H9 (cell line): ENCODE measurements at regions not wholly inside any gene's neighbourhood (a gene's known extent, or its start where the extent isn't known, plus 50 kb on each side); places are given as distances from the start of the nearest gene placed in this dataset.

Source experiments
- DNase-seq: peaks from one replicate; pipeline ENCODE4 v3.0.0-alpha.2; 2017
- H2AFZ ChIP-seq: one replicate; pipeline ENCODE4 v1.6.1; 2013; ENCODE audit warnings: mild to moderate bottlenecking, low read length, control low read depth, moderate library complexity
- H2AK5ac ChIP-seq: 2 replicates; pipeline ENCODE4 v1.6.1; 2013; ENCODE audit warnings: low read length, control low read depth, mixed read lengths; ENCODE audit not compliant: insufficient read length
- H2BK120ac ChIP-seq: one replicate; pipeline ENCODE4 v1.6.1; 2013; ENCODE audit warnings: low read depth, mild to moderate bottlenecking, low read length, control low read depth, inconsistent platforms; ENCODE audit not compliant: poor library complexity, severe bottlenecking
- H2BK12ac ChIP-seq: 2 replicates; pipeline ENCODE4 v1.6.1; 2013; ENCODE audit warnings: low read length, control low read depth, mixed read lengths, low read depth; ENCODE audit not compliant: insufficient read length
- H2BK15ac ChIP-seq: 2 replicates; pipeline ENCODE4 v1.6.1; 2013; ENCODE audit warnings: low read depth, low read length, control low read depth
- H2BK20ac ChIP-seq: one replicate; pipeline ENCODE4 v1.6.1; 2013; ENCODE audit warnings: low read depth, mild to moderate bottlenecking, low read length, control low read depth, inconsistent platforms; ENCODE audit not compliant: poor library complexity, severe bottlenecking
- H2BK5ac ChIP-seq: 2 replicates; pipeline ENCODE4 v1.6.1; 2013; ENCODE audit warnings: low read length, control low read depth, mixed read lengths; ENCODE audit not compliant: insufficient read length
- H3K14ac ChIP-seq: 2 replicates; pipeline ENCODE4 v1.6.1; 2013; ENCODE audit warnings: low read length, control low read depth; ENCODE audit not compliant: insufficient read depth
- H3K18ac ChIP-seq: 2 replicates; pipeline ENCODE4 v1.6.1; 2013; ENCODE audit warnings: low read depth, mild to moderate bottlenecking, mixed read lengths, low read length, control low read depth; ENCODE audit not compliant: insufficient read length
- H3K23ac ChIP-seq: 2 replicates; pipeline ENCODE4 v1.6.1; 2013; ENCODE audit warnings: low read length, control low read depth, mixed read lengths, low read depth; ENCODE audit not compliant: insufficient read length
- H3K23me2 ChIP-seq: 2 replicates; pipeline ENCODE4 v1.6.1; 2013; ENCODE audit warnings: low read depth, mild to moderate bottlenecking, mixed read lengths, low read length, control low read depth; ENCODE audit not compliant: insufficient read length, poor library complexity, severe bottlenecking
- H3K27ac ChIP-seq: 2 replicates; pipeline ENCODE4 v1.5.1; 2013; ENCODE audit warnings: low read length, control low read depth, mixed read lengths, low read depth; ENCODE audit not compliant: insufficient read length
- H3K27me3 ChIP-seq: 2 replicates; pipeline ENCODE4 v1.6.1; 2013; ENCODE audit warnings: low read length, control low read depth, inconsistent platforms; ENCODE audit not compliant: insufficient read depth
- H3K4ac ChIP-seq: 2 replicates; pipeline ENCODE4 v1.6.1; 2013; ENCODE audit warnings: low read depth, mild to moderate bottlenecking, control low read depth, inconsistent platforms, low read length, moderate library complexity
- H3K4me1 ChIP-seq: 2 replicates; pipeline ENCODE4 v1.6.1; 2013; ENCODE audit warnings: low read length, control low read depth, inconsistent platforms; ENCODE audit not compliant: insufficient read depth
- H3K4me2 ChIP-seq: 2 replicates; pipeline ENCODE4 v1.6.1; 2013; ENCODE audit warnings: low read length, control low read depth, mixed read lengths; ENCODE audit not compliant: insufficient read length, insufficient read depth
- H3K56ac ChIP-seq: 2 replicates; pipeline ENCODE4 v1.6.1; 2013; ENCODE audit warnings: low read depth, mild to moderate bottlenecking, mixed read lengths, low read length, control low read depth; ENCODE audit not compliant: insufficient read length
- H3K79me1 ChIP-seq: 2 replicates; pipeline ENCODE4 v1.6.1; 2013; ENCODE audit warnings: low read depth, mild to moderate bottlenecking, moderate library complexity, low read length, control low read depth, inconsistent platforms; ENCODE audit not compliant: insufficient read depth, poor library complexity, severe bottlenecking
- H3K79me2 ChIP-seq: 2 replicates; pipeline ENCODE4 v1.6.1; 2013; ENCODE audit warnings: low read length, control low read depth, inconsistent platforms; ENCODE audit not compliant: insufficient read depth
- H3K9ac ChIP-seq: 2 replicates; pipeline ENCODE4 v1.6.1; 2013; ENCODE audit warnings: low read length, control low read depth, mixed read lengths; ENCODE audit not compliant: insufficient read length; ENCODE audit errors: extremely low read depth
- H3K9me3 ChIP-seq: one replicate; pipeline ENCODE4 v1.6.1; 2013; ENCODE audit warnings: low read depth, low read length, inconsistent platforms; ENCODE audit not compliant: control insufficient read depth
- H3T11ph ChIP-seq: one replicate; pipeline ENCODE4 v1.6.1; 2013; ENCODE audit warnings: mild to moderate bottlenecking, low read length, control low read depth, inconsistent platforms
- H4K20me1 ChIP-seq: one replicate; pipeline ENCODE4 v1.6.1; 2013; ENCODE audit not compliant: control insufficient read depth, insufficient read length, insufficient read depth
- H4K5ac ChIP-seq: 2 replicates; pipeline ENCODE4 v1.6.1; 2013; ENCODE audit warnings: low read depth, mild to moderate bottlenecking, mixed read lengths, low read length, control low read depth; ENCODE audit not compliant: insufficient read length
- H4K8ac ChIP-seq: replicated peaks from 2 replicates; pipeline ENCODE4 v1.6.1; 2013; ENCODE audit warnings: low read length, control low read depth, mixed read lengths, low read depth; ENCODE audit not compliant: insufficient read length
- H4K91ac ChIP-seq: 2 replicates; pipeline ENCODE4 v1.6.1; 2013; ENCODE audit warnings: low read depth, mild to moderate bottlenecking, moderate library complexity, mixed read lengths, low read length, control low read depth; ENCODE audit not compliant: insufficient read length
- H3K27ac Mint-ChIP-seq, 3 experiments: 2 replicates in 2 of 3; 3 replicates in 1 of 3; pipeline ENCODE4 v1.8.0; 2020 to 2021; ENCODE audit warnings: mixed read lengths in 3 of 3, mild to moderate bottlenecking in 1 of 3, moderate library complexity in 1 of 3
- H3K27me3 Mint-ChIP-seq: 2 replicates; pipeline ENCODE4 v1.8.0; 2021; ENCODE audit warnings: low read depth, mild to moderate bottlenecking, moderate library complexity, mixed read lengths
- H3K36me3 Mint-ChIP-seq, 3 experiments: 2 replicates in 2 of 3; 3 replicates in 1 of 3; pipeline ENCODE4 v1.8.0; 2020 to 2021; ENCODE audit warnings: low read depth in 3 of 3, mixed read lengths in 3 of 3; ENCODE audit not compliant: insufficient read depth in 1 of 3
- H3K4me1 Mint-ChIP-seq, 2 experiments: 2 replicates each; pipeline ENCODE4 v1.8.0; 2020; ENCODE audit warnings: mixed read lengths in 2 of 2
- H3K4me3 Mint-ChIP-seq, 2 experiments: 2 replicates in 1 of 2; 3 replicates in 1 of 2; pipeline ENCODE4 v1.8.0; 2020 to 2021; ENCODE audit warnings: mild to moderate bottlenecking in 2 of 2, mixed read lengths in 2 of 2, moderate library complexity in 1 of 2
- H3K9me3 Mint-ChIP-seq, 2 experiments: 2 replicates in 1 of 2; 3 replicates in 1 of 2; pipeline ENCODE4 v1.8.0; 2020; ENCODE audit warnings: mild to moderate bottlenecking in 2 of 2, mixed read lengths in 2 of 2, moderate library complexity in 1 of 2
- CTCF ChIP-seq: fragments of 200-600 bp; sonication (generic); conservative IDR thresholded peaks from 3 replicates; pipeline ENCODE4 v1.8.0; 2021; ENCODE audit warnings: antibody characterized with exemption, mild to moderate bottlenecking
- WGBS: extraction: QIAGEN DNeasy Blood & Tissue Kit; methylation state at CpG from one replicate; pipeline ENCODE4 v1.1.7; 2013; ENCODE audit warnings: missing lambda C conversion rate, low lambda C conversion rate, mixed read lengths; ENCODE audit not compliant: insufficient read length; ENCODE audit errors: extremely low coverage; 5-methylcytosine and 5-hydroxymethylcytosine counted together

GRCh38 chr1:72704841-72705477 is 422.6 kb upstream of the NEGR1 start:
- no peaks in the 10 kb centered on the region; the same call in 1 of the 2 replicates for H3K27me3 Mint-ChIP-seq
- Histone ChIP-seq H3K23ac (no peak overlapping the region), H3K4ac (no peak overlapping the region), H3K56ac (no peak overlapping the region), H2BK12ac (no peak overlapping the region), H4K8ac (no peak overlapping the region), H3K27ac (no peak overlapping the region), H3K14ac (no peak overlapping the region), H2AFZ (no peak overlapping the region), H3K23me2 (no peaks in the 10 kb centered on the region), H3K4me1 (no peaks in the 10 kb centered on the region), H3K9ac (no peak overlapping the region), H3K79me1 (no peaks in the 10 kb centered on the region), H4K91ac (no peak overlapping the region), H3K27me3 (no peaks in the 10 kb centered on the region), H2BK20ac (no peak overlapping the region), H2BK15ac (no peak overlapping the region), H3T11ph (no peak overlapping the region), H2BK5ac (no peak overlapping the region), H4K20me1 (no peaks in the 10 kb centered on the region), H3K9me3 (no peaks in the 10 kb centered on the region), H3K4me2 (no peak overlapping the region), H3K79me2 (no peaks in the 10 kb centered on the region), H3K18ac (no peak overlapping the region), H2BK120ac (no peak overlapping the region), H4K5ac (no peak overlapping the region), H2AK5ac (no peak overlapping the region)
- no peak overlapping the region for H3K27ac Mint-ChIP-seq
- H3K9me3 Mint-ChIP-seq: no peaks in the 10 kb centered on the region
- WGBS: no CpG with 5 or more reads among the region's 3 CpGs
- DNase-seq: no peak
- H3K36me3 Mint-ChIP-seq: no peaks in the 10 kb centered on the region
- no peak for TF ChIP-seq CTCF
- H3K4me1 Mint-ChIP-seq: no peaks in the 10 kb centered on the region
- H3K4me3 Mint-ChIP-seq: no peak overlapping the region
